HepG2 (cell line): ENCODE measurements at regions not wholly inside any gene's neighbourhood (a gene's known extent, or its start where the extent isn't known, plus 50 kb on each side); places are given as distances from the start of the nearest gene placed in this dataset.

ENCODE experiments used
- ETV6 ChIP-seq: sonication (generic); formaldehyde crosslinking; conservative IDR thresholded peaks from 2 replicates; pipeline ENCODE4 v1.4.0; 2020; ENCODE audit warnings: missing genetic modification reagents
- MBD4 ChIP-seq: IDR thresholded peaks from 2 replicates; pipeline ENCODE4 v1.6.1; 2012; ENCODE audit warnings: low read length, inconsistent platforms, borderline replicate concordance
- MBNL3 ChIP-seq: fragments of 250-450 bp; sonication (Bioruptor Pico); conservative IDR thresholded peaks from 2 replicates; pipeline ENCODE4 v1.8.0; 2022; ENCODE audit warnings: mild to moderate bottlenecking, inconsistent platforms
- SMC3 ChIP-seq: IDR thresholded peaks from 2 replicates; pipeline ENCODE4 v1.6.1; 2011; ENCODE audit warnings: low read length, improper control_type of control experiment
- TAF1 ChIP-seq: sonication (generic); formaldehyde crosslinking; IDR thresholded peaks from 2 replicates; pipeline ENCODE4 v1.4.0; 2020; ENCODE audit warnings: missing genetic modification reagents
- ZNF142 ChIP-seq: sonication (generic); formaldehyde crosslinking; IDR thresholded peaks from 2 replicates; pipeline ENCODE4 v1.4.0; 2020; ENCODE audit warnings: missing genetic modification reagents
- ZNF143 ChIP-seq: sonication (generic); formaldehyde crosslinking; IDR thresholded peaks from 2 replicates; pipeline ENCODE4 v1.4.0; 2020; ENCODE audit warnings: missing genetic modification reagents
- ZNF331 ChIP-seq: sonication (generic); formaldehyde crosslinking; IDR thresholded peaks from 2 replicates; pipeline ENCODE4 v1.4.0; 2020; ENCODE audit warnings: missing genetic modification reagents
- ZNF484 ChIP-seq: sonication (generic); formaldehyde crosslinking; IDR thresholded peaks from 2 replicates; pipeline ENCODE4 v1.5.1; 2020; ENCODE audit warnings: mild to moderate bottlenecking, low read depth, missing genetic modification reagents, borderline replicate concordance
- ZNF709 ChIP-seq: sonication (generic); formaldehyde crosslinking; IDR thresholded peaks from 2 replicates; pipeline ENCODE4 v1.5.0; 2020; ENCODE audit warnings: mild to moderate bottlenecking, missing genetic modification reagents
- ZNF747 ChIP-seq: sonication (generic); formaldehyde crosslinking; IDR thresholded peaks from 2 replicates; pipeline ENCODE4 v1.8.1; 2023; ENCODE audit warnings: missing genetic modification reagents, mild to moderate bottlenecking, borderline replicate concordance
- TF ChIP-seq, protein P1 (sequence below): sonication (generic); formaldehyde crosslinking; IDR thresholded peaks from 2 replicates; pipeline ENCODE4 v1.4.0; 2020; ENCODE audit warnings: missing genetic modification reagents, borderline replicate concordance
- TF ChIP-seq, protein P2 (sequence below): fragments of 450-650 bp; IDR thresholded peaks from 2 replicates; pipeline ENCODE4 v1.6.1; 2017
- TF ChIP-seq, protein P3 (sequence below): sonication (generic); formaldehyde crosslinking; IDR thresholded peaks from 2 replicates; pipeline ENCODE4 v1.5.0; 2020; ENCODE audit warnings: mild to moderate bottlenecking, missing genetic modification reagents, borderline replicate concordance

- TF ChIP-seq TAF1 (CRISPR knock-in tag) (no peak), ZNF709 (no peak), SMC3 (no peak), ZNF331 (CRISPR knock-in tag) (peak; percentile 3; the same call in 1 of the 2 replicates), ZNF747 (CRISPR knock-in tag) (no peak), ZNF143 (no peak), MBD4 (no peak), ZNF484 (CRISPR knock-in tag) (no peak), MBNL3 (CRISPR knock-in tag) (no peak), ZNF142 (no peak), ETV6 (CRISPR knock-in tag) (no peak)
- TF ChIP-seq, protein P1, sequence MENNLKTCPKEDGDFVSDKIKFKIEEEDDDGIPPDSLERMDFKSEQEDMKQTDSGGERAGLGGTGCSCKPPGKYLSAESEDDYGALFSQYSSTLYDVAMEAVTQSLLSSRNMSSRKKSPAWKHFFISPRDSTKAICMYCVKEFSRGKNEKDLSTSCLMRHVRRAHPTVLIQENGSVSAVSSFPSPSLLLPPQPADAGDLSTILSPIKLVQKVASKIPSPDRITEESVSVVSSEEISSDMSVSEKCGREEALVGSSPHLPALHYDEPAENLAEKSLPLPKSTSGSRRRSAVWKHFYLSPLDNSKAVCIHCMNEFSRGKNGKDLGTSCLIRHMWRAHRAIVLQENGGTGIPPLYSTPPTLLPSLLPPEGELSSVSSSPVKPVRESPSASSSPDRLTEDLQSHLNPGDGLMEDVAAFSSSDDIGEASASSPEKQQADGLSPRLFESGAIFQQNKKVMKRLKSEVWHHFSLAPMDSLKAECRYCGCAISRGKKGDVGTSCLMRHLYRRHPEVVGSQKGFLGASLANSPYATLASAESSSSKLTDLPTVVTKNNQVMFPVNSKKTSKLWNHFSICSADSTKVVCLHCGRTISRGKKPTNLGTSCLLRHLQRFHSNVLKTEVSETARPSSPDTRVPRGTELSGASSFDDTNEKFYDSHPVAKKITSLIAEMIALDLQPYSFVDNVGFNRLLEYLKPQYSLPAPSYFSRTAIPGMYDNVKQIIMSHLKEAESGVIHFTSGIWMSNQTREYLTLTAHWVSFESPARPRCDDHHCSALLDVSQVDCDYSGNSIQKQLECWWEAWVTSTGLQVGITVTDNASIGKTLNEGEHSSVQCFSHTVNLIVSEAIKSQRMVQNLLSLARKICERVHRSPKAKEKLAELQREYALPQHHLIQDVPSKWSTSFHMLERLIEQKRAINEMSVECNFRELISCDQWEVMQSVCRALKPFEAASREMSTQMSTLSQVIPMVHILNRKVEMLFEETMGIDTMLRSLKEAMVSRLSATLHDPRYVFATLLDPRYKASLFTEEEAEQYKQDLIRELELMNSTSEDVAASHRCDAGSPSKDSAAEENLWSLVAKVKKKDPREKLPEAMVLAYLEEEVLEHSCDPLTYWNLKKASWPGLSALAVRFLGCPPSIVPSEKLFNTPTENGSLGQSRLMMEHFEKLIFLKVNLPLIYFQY (CRISPR knock-in tag) = no peak
- TF ChIP-seq, protein P2, sequence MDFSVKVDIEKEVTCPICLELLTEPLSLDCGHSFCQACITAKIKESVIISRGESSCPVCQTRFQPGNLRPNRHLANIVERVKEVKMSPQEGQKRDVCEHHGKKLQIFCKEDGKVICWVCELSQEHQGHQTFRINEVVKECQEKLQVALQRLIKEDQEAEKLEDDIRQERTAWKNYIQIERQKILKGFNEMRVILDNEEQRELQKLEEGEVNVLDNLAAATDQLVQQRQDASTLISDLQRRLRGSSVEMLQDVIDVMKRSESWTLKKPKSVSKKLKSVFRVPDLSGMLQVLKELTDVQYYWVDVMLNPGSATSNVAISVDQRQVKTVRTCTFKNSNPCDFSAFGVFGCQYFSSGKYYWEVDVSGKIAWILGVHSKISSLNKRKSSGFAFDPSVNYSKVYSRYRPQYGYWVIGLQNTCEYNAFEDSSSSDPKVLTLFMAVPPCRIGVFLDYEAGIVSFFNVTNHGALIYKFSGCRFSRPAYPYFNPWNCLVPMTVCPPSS = no peak
- TF ChIP-seq, protein P3, sequence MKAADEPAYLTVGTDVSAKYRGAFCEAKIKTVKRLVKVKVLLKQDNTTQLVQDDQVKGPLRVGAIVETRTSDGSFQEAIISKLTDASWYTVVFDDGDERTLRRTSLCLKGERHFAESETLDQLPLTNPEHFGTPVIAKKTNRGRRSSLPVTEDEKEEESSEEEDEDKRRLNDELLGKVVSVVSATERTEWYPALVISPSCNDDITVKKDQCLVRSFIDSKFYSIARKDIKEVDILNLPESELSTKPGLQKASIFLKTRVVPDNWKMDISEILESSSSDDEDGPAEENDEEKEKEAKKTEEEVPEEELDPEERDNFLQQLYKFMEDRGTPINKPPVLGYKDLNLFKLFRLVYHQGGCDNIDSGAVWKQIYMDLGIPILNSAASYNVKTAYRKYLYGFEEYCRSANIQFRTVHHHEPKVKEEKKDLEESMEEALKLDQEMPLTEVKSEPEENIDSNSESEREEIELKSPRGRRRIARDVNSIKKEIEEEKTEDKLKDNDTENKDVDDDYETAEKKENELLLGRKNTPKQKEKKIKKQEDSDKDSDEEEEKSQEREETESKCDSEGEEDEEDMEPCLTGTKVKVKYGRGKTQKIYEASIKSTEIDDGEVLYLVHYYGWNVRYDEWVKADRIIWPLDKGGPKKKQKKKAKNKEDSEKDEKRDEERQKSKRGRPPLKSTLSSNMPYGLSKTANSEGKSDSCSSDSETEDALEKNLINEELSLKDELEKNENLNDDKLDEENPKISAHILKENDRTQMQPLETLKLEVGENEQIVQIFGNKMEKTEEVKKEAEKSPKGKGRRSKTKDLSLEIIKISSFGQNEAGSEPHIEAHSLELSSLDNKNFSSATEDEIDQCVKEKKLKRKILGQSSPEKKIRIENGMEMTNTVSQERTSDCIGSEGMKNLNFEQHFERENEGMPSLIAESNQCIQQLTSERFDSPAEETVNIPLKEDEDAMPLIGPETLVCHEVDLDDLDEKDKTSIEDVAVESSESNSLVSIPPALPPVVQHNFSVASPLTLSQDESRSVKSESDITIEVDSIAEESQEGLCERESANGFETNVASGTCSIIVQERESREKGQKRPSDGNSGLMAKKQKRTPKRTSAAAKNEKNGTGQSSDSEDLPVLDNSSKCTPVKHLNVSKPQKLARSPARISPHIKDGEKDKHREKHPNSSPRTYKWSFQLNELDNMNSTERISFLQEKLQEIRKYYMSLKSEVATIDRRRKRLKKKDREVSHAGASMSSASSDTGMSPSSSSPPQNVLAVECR = peak; percentile 32; the same call in 1 of the 2 replicates
These were observed 49.8 kb upstream of the LGALSL start (continued) for GRCh38 chr2:64404002-64404731.
